Lung (tissue), 11 donors: ENCODE measurements at regions not wholly inside any gene's neighbourhood (a gene's known extent, or its start where the extent isn't known, plus 50 kb on each side); places are given as distances from the start of the nearest gene placed in this dataset.
A peak's percentile ranks its signal among the peaks of the same experiment; 100 is the strongest.

Experiments used
- ATAC-seq: fragments of 200-7000 bp; cut with Tn5 transposase; one replicate; pipeline ENCODE4 v1.9.1; 2020; ENCODE audit warnings: moderate number of reproducible peaks; ENCODE audit not compliant: insufficient read depth, low FRiP score
- DNase-seq, 3 donors: peaks; one replicate each; pipeline ENCODE4 v3.0.0-alpha.2; 2013 to 2017
- H3K27ac ChIP-seq, 2 donors: one replicate each; pipeline ENCODE4 v1.5.1; 2013; ENCODE audit warnings: mild to moderate bottlenecking in 2 of 2, moderate library complexity in 2 of 2, control low read depth in 1 of 2, inconsistent platforms in 1 of 2, low read depth in 1 of 2, low read length in 1 of 2
- H3K27me3 ChIP-seq, 3 donors: one replicate each; pipeline ENCODE4 v1.5.1; 2013; ENCODE audit warnings: low read length in 2 of 3; ENCODE audit not compliant: control insufficient read depth in 3 of 3, insufficient read depth in 3 of 3
- H3K36me3 ChIP-seq, 4 donors: one replicate each; pipeline ENCODE4 v1.5.1; 2013; ENCODE audit warnings: low read length in 4 of 4, mild to moderate bottlenecking in 1 of 4, moderate library complexity in 1 of 4; ENCODE audit not compliant: control insufficient read depth in 4 of 4, insufficient read depth in 4 of 4
- H3K4me1 ChIP-seq, 5 donors: one replicate each; pipeline ENCODE4 v1.5.1; 2013; ENCODE audit warnings: low read length in 5 of 5, mild to moderate bottlenecking in 2 of 5, moderate library complexity in 1 of 5; ENCODE audit not compliant: control insufficient read depth in 5 of 5, insufficient read depth in 5 of 5
- H3K4me3 ChIP-seq: one replicate; pipeline ENCODE4 v1.5.1; 2013; ENCODE audit warnings: mild to moderate bottlenecking, control low read depth, moderate library complexity
- H3K9ac ChIP-seq, 2 donors: one replicate each; pipeline ENCODE4 v1.5.1; 2013; ENCODE audit warnings: low read length in 2 of 2, control low read depth in 1 of 2; ENCODE audit not compliant: insufficient read depth in 1 of 2
- H3K9me3 ChIP-seq, 4 donors: one replicate each; pipeline ENCODE4 v1.5.1; 2013; ENCODE audit warnings: low read length in 3 of 4, mild to moderate bottlenecking in 1 of 4, moderate library complexity in 1 of 4; ENCODE audit not compliant: control insufficient read depth in 4 of 4, insufficient read depth in 3 of 4
- CTCF ChIP-seq: IDR thresholded peaks from 2 replicates; pipeline ENCODE4 v1.5.1; 2012; ENCODE audit warnings: mild to moderate bottlenecking; ENCODE audit errors: control extremely low read depth, extremely low read depth
- WGBS, 2 donors: extraction: QIAGEN DNeasy Blood & Tissue Kit; methylation state at CpG; one replicate each; pipeline ENCODE4 v1.1.7; 2013; 5-methylcytosine and 5-hydroxymethylcytosine counted together
- donor health status: control.
- donor health status: control.
- donor health status: Bipolar disorder and iron deficiency.
- donor health status: healthy.
- donor health status: DM: yes; HTN: yes; CAD: no.

GRCh38 chr21:14617871-14618270 lies 71.8 kb upstream of the SAMSN1 start:
- 87 to 90% methylated on average over 2 of the region's 2 CpGs for WGBS, 2 donors
- TF ChIP-seq CTCF = no peak
- DNase-seq (no peak), ATAC-seq (no peak)
- Histone ChIP-seq H3K9ac (no peak overlapping the region), H3K27ac (no peak overlapping the region), H3K27me3 (no peaks in the 10 kb centered on the region), H3K9me3 (peaks cover 0 to 7% (median 0%) of the 10 kb centered on the region in 4 donors), H3K36me3 (no peaks in the 10 kb centered on the region), H3K4me1 (peaks cover 0 to 5% (median 0%) of the 10 kb centered on the region in 5 donors), H3K4me3 (no peak overlapping the region)

- H3K9me3 ChIP-seq = peaks cover 0 to 7% (median 0%) of the 10 kb centered on the region in 4 donors
- peaks cover 0 to 5% (median 0%) of the 10 kb centered on the region in 5 donors for H3K4me1 ChIP-seq
- no peak for DNase-seq
- WGBS, 2 donors = 54 to 78% methylated on average over 2 of the region's 2 CpGs
- H3K9ac ChIP-seq = no peak overlapping the region
- H3K27ac ChIP-seq = no peak overlapping the region
- H3K27me3 ChIP-seq = no peaks in the 10 kb centered on the region
- no peak overlapping the region for H3K4me3 ChIP-seq
- no peaks in the 10 kb centered on the region for H3K36me3 ChIP-seq
- no peak for ATAC-seq
- no peak for TF ChIP-seq CTCF
These were observed 70.9 kb upstream of the SAMSN1 start for GRCh38 chr21:14617040-14617393.

- Histone ChIP-seq H3K9me3 (peaks cover 0 to 4% (median 0%) of the 10 kb centered on the region in 4 donors), H3K27ac (no peak overlapping the region), H3K27me3 (no peaks in the 10 kb centered on the region), H3K4me1 (peaks cover 0 to 5% (median 0%) of the 10 kb centered on the region in 5 donors), H3K9ac (no peak overlapping the region), H3K4me3 (no peak overlapping the region), H3K36me3 (no peaks in the 10 kb centered on the region)
- WGBS, 2 donors = 47 to 63% methylated on average over 4 of the region's 4 CpGs
- ATAC-seq = no peak
- no peak for TF ChIP-seq CTCF
- no peak for DNase-seq
These were observed 70.4 kb upstream of the SAMSN1 start for GRCh38 chr21:14616380-14617039.

GRCh38 chr21:14615359-14615974 lies 69.4 kb upstream of the SAMSN1 start:
- Histone ChIP-seq H3K36me3 (no peaks in the 10 kb centered on the region), H3K9me3 (no peaks in the 10 kb centered on the region), H3K4me1 (peaks cover 0 to 5% (median 0%) of the 10 kb centered on the region in 5 donors), H3K27ac (no peak overlapping the region), H3K27me3 (no peaks in the 10 kb centered on the region), H3K9ac (no peak overlapping the region), H3K4me3 (no peak overlapping the region)
- DNase-seq = peak; percentile 12 to 37 (median 36)
- ATAC-seq = no peak
- 69 to 82% methylated on average over 4 of the region's 4 CpGs for WGBS, 2 donors
- TF ChIP-seq CTCF = no peak
